PC-3 (cell line): ENCODE measurements at regions not wholly inside any gene's neighbourhood (a gene's known extent, or its start where the extent isn't known, plus 50 kb on each side); places are given as distances from the start of the nearest gene placed in this dataset.
A peak's percentile ranks its signal among the peaks of the same experiment; 100 is the strongest.

ENCODE experiments used
- ATAC-seq: fragments of 200-7000 bp; cut with Tn5 transposase; 2 replicates; pipeline ENCODE4 v1.9.1; 2020; ENCODE audit warnings: mild to moderate bottlenecking, moderate library complexity
- BruUV-seq: library from RNA; stranded (reverse); fragments of 400-500 nt; replicated peaks from 2 replicates; lab custom pipeline; 2021; lab: Mats Ljungman, UMichigan
- CTCF ChIA-PET: fragments of 300-600 bp; sonication (Branson Sonifier 250); formaldehyde crosslinking; loops from one replicate; lab custom pipeline; 2022; ENCODE audit warnings: antibody characterized with exemption; lab: Charles Lee
- POLR2A ChIA-PET: fragments of 300-600 bp; sonication (Branson Sonifier 250); formaldehyde crosslinking; loops from one replicate; lab custom pipeline; 2022; ENCODE audit warnings: antibody characterized with exemption; ENCODE audit not compliant: unreplicated experiment; lab: Charles Lee
- DNase-seq: peaks from one replicate; pipeline ENCODE4 v3.0.0-alpha.2; 2015
- H2AFZ ChIP-seq: fragments of 300-600 bp; sonication (generic); 2 replicates; pipeline ENCODE4 v1.6.0; 2016; ENCODE audit warnings: antibody characterized with exemption, low read length
- H3F3A ChIP-seq: fragments of 300-600 bp; sonication (generic); one replicate; pipeline ENCODE4 v1.6.0; 2017; ENCODE audit warnings: antibody characterized with exemption, low read length, control low read depth, mild to moderate bottlenecking; ENCODE audit not compliant: unreplicated experiment
- H3K27ac ChIP-seq: fragments of 300-600 bp; sonication (generic); 2 replicates; pipeline ENCODE4 v1.5.1; 2016; ENCODE audit warnings: mild to moderate bottlenecking, low read length
- H3K27me3 ChIP-seq: fragments of 300-600 bp; sonication (generic); 2 replicates; pipeline ENCODE4 v1.6.1; 2016; ENCODE audit warnings: low read length, mixed read lengths
- H3K36me3 ChIP-seq: fragments of 300-600 bp; sonication (generic); 2 replicates; pipeline ENCODE4 v1.6.1; 2016; ENCODE audit warnings: low read depth, mixed run types, low read length, mixed read lengths
- H3K4me1 ChIP-seq: fragments of 300-600 bp; sonication (generic); 2 replicates; pipeline ENCODE4 v1.5.1; 2016; ENCODE audit warnings: low read length; ENCODE audit not compliant: insufficient read depth
- H3K4me2 ChIP-seq: fragments of 300-600 bp; sonication (generic); 2 replicates; pipeline ENCODE4 v1.6.0; 2016; ENCODE audit warnings: low read length
- H3K4me3 ChIP-seq: fragments of 300-600 bp; sonication (generic); 2 replicates; pipeline ENCODE4 v1.5.1; 2016; ENCODE audit warnings: mild to moderate bottlenecking, low read length, mixed read lengths
- H3K79me2 ChIP-seq: fragments of 300-600 bp; sonication (generic); 2 replicates; pipeline ENCODE4 v1.6.1; 2017; ENCODE audit warnings: low read length, mixed read lengths
- H3K9ac ChIP-seq: fragments of 300-600 bp; sonication (generic); 2 replicates; pipeline ENCODE4 v1.6.0; 2016; ENCODE audit warnings: mild to moderate bottlenecking, low read length
- H3K9me2 ChIP-seq: fragments of 300-600 bp; sonication (generic); replicated peaks from 2 replicates; pipeline ENCODE4 v1.6.1; 2016; ENCODE audit warnings: mixed run types, low read length, mixed read lengths
- H3K9me3 ChIP-seq: fragments of 300-600 bp; sonication (generic); 2 replicates; pipeline ENCODE4 v1.6.1; 2016; ENCODE audit warnings: low read length, mixed read lengths
- H4K20me1 ChIP-seq: fragments of 300-600 bp; sonication (generic); 2 replicates; pipeline ENCODE4 v1.6.1; 2016; ENCODE audit warnings: low read length, mixed read lengths
- CTCF ChIP-seq: fragments of 300-600 bp; sonication (generic); conservative IDR thresholded peaks from 2 replicates; pipeline ENCODE4 v1.5.1; 2017; ENCODE audit warnings: antibody characterized with exemption, low read depth, mild to moderate bottlenecking, low read length
- EZH2 ChIP-seq: fragments of 300-600 bp; sonication (generic); IDR thresholded peaks from one replicate; pipeline ENCODE4 v1.6.1; 2017; ENCODE audit warnings: antibody characterized with exemption, mild to moderate bottlenecking, low read length; ENCODE audit not compliant: unreplicated experiment
- EZH2phosphoT487 ChIP-seq: fragments of 300-600 bp; sonication (generic); IDR thresholded peaks from 2 replicates; pipeline ENCODE4 v1.6.1; 2018; ENCODE audit warnings: mild to moderate bottlenecking, antibody characterized with exemption, low read length, borderline replicate concordance
- intact Hi-C: fragments of 100-400 bp; cut with micrococcal nuclease; formaldehyde crosslinking; loops from 2 replicates; pipeline ENCODE4 v1.9.0; 2023

GRCh38 chr6:1553562-1554083 lies 56.1 kb upstream of the FOXC1 start:
- no peak overlapping the region for H3K4me3 ChIP-seq
- H3F3A ChIP-seq: no peaks in the 10 kb centered on the region
- no peaks in the 10 kb centered on the region for H3K4me1 ChIP-seq
- no peak for ATAC-seq
- H4K20me1 ChIP-seq: no peaks in the 10 kb centered on the region
- intact Hi-C loops: loop anchor here (5.0 kb wide), 1 partner anchor 1499 kb away; no protein-coding TSS in a partner anchor
- no peaks in the 10 kb centered on the region for H3K9me3 ChIP-seq
- H3K9ac ChIP-seq: no peak overlapping the region
- DNase-seq: no peak
- TF ChIP-seq CTCF (no peak), EZH2 (no peak), EZH2phosphoT487 (no peak)
- no peaks in the 10 kb centered on the region for H3K9me2 ChIP-seq
- ChIA-PET POLR2A (no interaction called here), CTCF (no interaction called here)
- H3K27me3 ChIP-seq: no peaks in the 10 kb centered on the region; the same call in 1 of the 2 replicates
- BruUV-seq: no TSS peak
- H3K27ac ChIP-seq: no peak overlapping the region
- no peaks in the 10 kb centered on the region for H3K79me2 ChIP-seq
- H2AFZ ChIP-seq: no peak overlapping the region
- H3K4me2 ChIP-seq: no peak overlapping the region
- H3K36me3 ChIP-seq: no peaks in the 10 kb centered on the region

GRCh38 chr6:1554141-1554475 lies 55.6 kb upstream of the FOXC1 start:
- CTCF ChIA-PET: no interaction called here
- no peaks in the 10 kb centered on the region for H3K9me3 ChIP-seq
- TF ChIP-seq CTCF (no peak), EZH2 (no peak), EZH2phosphoT487 (no peak)
- no TSS peak for BruUV-seq
- ATAC-seq (no peak), DNase-seq (no peak)
- no peaks in the 10 kb centered on the region for H4K20me1 ChIP-seq
- POLR2A ChIA-PET: no interaction called here
- H3K9me2 ChIP-seq: no peaks in the 10 kb centered on the region
- H3K79me2 ChIP-seq: no peaks in the 10 kb centered on the region
- peak overlapping the region; percentile 68; the same call in 1 of the 2 replicates for H3K4me2 ChIP-seq
- H3K4me3 ChIP-seq: peak overlapping the region; percentile 63
- no peaks in the 10 kb centered on the region; the same call in 1 of the 2 replicates for H3K27me3 ChIP-seq
- H3F3A ChIP-seq: no peaks in the 10 kb centered on the region
- H2AFZ ChIP-seq: peak overlapping the region; percentile 83; the same call in 1 of the 2 replicates
- no peak overlapping the region for H3K9ac ChIP-seq
- H3K27ac ChIP-seq: no peak overlapping the region
- intact Hi-C loops: loop anchor here (5.0 kb wide), 1 partner anchor 1498 kb away; no protein-coding TSS in a partner anchor
- no peaks in the 10 kb centered on the region for H3K4me1 ChIP-seq
- no peaks in the 10 kb centered on the region for H3K36me3 ChIP-seq
